HFFc6 (cell line): ENCODE measurements at regions not wholly inside any gene's neighbourhood (a gene's known extent, or its start where the extent isn't known, plus 50 kb on each side); places are given as distances from the start of the nearest gene placed in this dataset.

Experiments used
- DNase-seq: peaks from one replicate; pipeline ENCODE4 v3.0.0-alpha.2; 2018
- H3K27ac Mint-ChIP-seq: 2 replicates; pipeline ENCODE4 v1.8.0; 2020; ENCODE audit warnings: mild to moderate bottlenecking, mixed read lengths
- H3K27me3 Mint-ChIP-seq: 2 replicates; pipeline ENCODE4 v1.8.0; 2021; ENCODE audit warnings: mild to moderate bottlenecking, moderate library complexity, mixed read lengths; ENCODE audit not compliant: insufficient read depth
- H3K36me3 Mint-ChIP-seq: 2 replicates; pipeline ENCODE4 v1.8.0; 2021; ENCODE audit warnings: low read depth, mixed read lengths
- H3K4me1 Mint-ChIP-seq: 2 replicates; pipeline ENCODE4 v1.8.0; 2020; ENCODE audit warnings: low read depth, mixed read lengths
- H3K4me3 Mint-ChIP-seq: 2 replicates; pipeline ENCODE4 v1.8.0; 2020; ENCODE audit warnings: mild to moderate bottlenecking, moderate library complexity, mixed read lengths
- H3K9me3 Mint-ChIP-seq: 2 replicates; pipeline ENCODE4 v1.8.0; 2020; ENCODE audit warnings: mild to moderate bottlenecking, mixed read lengths
- TF ChIP-seq, protein P1 (sequence below): fragments of 200-600 bp; sonication (generic); IDR thresholded peaks from 2 replicates; pipeline ENCODE4 v1.5.0; 2021; ENCODE audit warnings: antibody characterized with exemption, mild to moderate bottlenecking

DNA sequence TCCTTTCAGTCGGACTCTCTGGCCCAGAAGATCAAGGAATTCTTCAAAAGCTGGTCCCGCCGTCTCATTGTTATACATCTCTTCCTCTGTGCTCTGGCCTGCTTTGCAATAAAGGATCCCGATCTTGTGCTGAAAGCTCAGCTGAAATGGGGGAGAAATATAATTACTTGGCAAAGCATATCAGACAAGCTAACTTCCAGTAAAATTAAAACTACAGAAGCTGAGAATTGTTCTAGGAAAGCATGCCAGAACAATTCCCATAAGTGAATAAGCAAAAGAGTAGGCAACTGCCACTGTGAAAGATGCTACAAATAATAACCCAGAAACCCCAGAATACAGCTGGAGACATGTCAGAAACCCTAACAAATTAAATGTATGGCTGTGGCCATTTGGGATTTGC, 146.1 kb downstream of the SIPA1L2 start:
- H3K27ac Mint-ChIP-seq = no peak overlapping the region
- no peak overlapping the region for H3K4me3 Mint-ChIP-seq
- H3K9me3 Mint-ChIP-seq = peaks cover 54% of the 10 kb centered on the region
- TF ChIP-seq, protein P1, sequence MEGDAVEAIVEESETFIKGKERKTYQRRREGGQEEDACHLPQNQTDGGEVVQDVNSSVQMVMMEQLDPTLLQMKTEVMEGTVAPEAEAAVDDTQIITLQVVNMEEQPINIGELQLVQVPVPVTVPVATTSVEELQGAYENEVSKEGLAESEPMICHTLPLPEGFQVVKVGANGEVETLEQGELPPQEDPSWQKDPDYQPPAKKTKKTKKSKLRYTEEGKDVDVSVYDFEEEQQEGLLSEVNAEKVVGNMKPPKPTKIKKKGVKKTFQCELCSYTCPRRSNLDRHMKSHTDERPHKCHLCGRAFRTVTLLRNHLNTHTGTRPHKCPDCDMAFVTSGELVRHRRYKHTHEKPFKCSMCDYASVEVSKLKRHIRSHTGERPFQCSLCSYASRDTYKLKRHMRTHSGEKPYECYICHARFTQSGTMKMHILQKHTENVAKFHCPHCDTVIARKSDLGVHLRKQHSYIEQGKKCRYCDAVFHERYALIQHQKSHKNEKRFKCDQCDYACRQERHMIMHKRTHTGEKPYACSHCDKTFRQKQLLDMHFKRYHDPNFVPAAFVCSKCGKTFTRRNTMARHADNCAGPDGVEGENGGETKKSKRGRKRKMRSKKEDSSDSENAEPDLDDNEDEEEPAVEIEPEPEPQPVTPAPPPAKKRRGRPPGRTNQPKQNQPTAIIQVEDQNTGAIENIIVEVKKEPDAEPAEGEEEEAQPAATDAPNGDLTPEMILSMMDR = no peak
- no peaks in the 10 kb centered on the region for H3K4me1 Mint-ChIP-seq
- H3K36me3 Mint-ChIP-seq = peaks cover 6% of the 10 kb centered on the region; the same call in 1 of the 2 replicates
- DNase-seq = no peak
- H3K27me3 Mint-ChIP-seq = no peaks in the 10 kb centered on the region

DNA sequence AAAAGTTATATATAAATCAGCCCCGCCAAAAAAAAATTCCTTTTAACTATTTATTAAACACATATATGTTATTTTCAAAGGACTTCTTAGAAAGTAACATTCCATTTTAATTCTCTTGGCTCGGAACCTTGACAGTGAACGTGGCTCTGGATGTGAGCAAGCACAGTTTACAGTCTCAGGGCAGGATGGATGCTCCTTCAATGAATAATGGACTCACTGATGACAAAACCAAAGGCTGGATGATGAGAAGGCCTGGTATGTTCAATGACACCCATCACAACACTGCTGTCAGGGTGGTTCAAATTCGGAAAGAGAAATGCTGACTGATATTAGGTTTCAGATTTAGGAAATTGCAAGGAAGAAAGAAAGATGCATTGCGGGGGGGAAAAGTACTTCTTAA, 148.8 kb downstream of the SIPA1L2 start:
- DNase-seq = no peak
- H3K4me3 Mint-ChIP-seq = no peak overlapping the region
- H3K27me3 Mint-ChIP-seq = no peaks in the 10 kb centered on the region; the same call in 1 of the 2 replicates
- peaks cover 6% of the 10 kb centered on the region; the same call in 1 of the 2 replicates for H3K36me3 Mint-ChIP-seq
- TF ChIP-seq, protein P1 = no peak
- no peak overlapping the region for H3K27ac Mint-ChIP-seq
- H3K4me1 Mint-ChIP-seq = no peaks in the 10 kb centered on the region
- peaks cover 59% of the 10 kb centered on the region for H3K9me3 Mint-ChIP-seq

DNA sequence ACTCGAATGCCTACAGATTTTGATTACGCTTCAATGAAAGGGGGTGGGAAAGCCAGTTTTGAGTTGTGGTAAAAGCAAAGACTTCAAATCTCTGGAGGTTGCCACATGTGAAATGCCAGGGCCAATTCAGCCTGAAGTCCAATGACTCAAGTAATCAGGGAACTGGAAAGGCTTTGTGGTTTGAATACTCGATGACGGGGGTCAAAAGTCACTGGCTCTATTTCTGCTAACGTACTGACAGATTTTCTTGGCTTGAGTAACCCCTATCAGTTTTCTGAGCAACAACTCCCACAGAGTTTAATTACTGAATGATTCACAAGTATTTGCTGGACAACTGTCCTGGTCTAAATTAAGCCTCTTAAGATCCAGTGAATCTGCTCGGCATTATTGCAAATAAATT, 152.2 kb downstream of the SIPA1L2 start:
- no peaks in the 10 kb centered on the region; the same call in 1 of the 2 replicates for H3K36me3 Mint-ChIP-seq
- no peak overlapping the region for H3K4me3 Mint-ChIP-seq
- H3K9me3 Mint-ChIP-seq = peaks cover 64% of the 10 kb centered on the region

DNA sequence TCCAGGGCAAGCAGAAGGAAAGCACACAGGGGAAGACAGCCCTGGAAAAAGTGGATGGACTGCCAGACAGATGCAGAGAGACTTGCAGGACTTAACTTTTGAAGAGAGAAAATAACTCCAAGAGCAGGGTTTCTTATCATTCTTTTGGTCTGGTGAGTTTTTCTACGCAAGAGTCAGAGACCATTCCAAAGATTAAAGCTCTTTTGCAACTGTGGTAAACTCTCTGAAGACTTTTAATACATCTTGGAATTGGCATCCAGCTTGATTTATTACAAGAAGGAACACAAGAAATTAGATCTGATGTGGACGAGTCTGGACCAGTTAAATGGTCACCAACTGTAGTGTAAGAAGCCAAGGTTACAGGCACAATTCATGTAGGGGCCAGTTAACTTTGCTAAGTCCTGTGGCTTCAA, 153.4 kb downstream of the SIPA1L2 start:
- Mint-ChIP-seq H3K4me3 (no peak overlapping the region), H3K9me3 (peaks cover 67% of the 10 kb centered on the region), H3K27ac (no peak overlapping the region), H3K36me3 (no peaks in the 10 kb centered on the region), H3K4me1 (no peaks in the 10 kb centered on the region), H3K27me3 (no peaks in the 10 kb centered on the region; the same call in 1 of the 2 replicates)
- DNase-seq = no peak
- TF ChIP-seq, protein P1 = no peak

More for the DNA sequence above, 152.2 kb downstream of the SIPA1L2 start:
- DNase-seq = peak; percentile 36
- Mint-ChIP-seq H3K4me1 (no peaks in the 10 kb centered on the region), H3K27me3 (no peaks in the 10 kb centered on the region; the same call in 1 of the 2 replicates), H3K27ac (no peak overlapping the region)
- TF ChIP-seq, protein P1 = no peak

DNA sequence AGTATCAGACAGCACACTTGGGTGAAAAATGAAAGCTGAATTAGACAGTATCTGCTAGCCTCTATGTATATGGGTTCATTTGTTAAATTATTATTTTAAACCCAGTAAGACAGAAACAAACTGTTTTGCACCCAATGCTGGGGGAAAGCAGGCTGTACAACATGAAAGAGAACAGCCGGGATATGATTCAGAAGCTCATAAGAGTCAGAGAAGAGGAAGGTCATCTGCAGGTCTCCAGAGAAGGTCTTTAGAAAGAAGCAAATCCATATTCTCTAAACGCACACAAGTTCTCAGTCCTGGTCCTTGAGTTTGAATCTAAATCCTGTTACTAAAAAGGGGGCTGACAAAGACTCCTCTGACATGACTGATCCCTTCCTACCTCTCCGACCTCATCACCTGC, 155.1 kb downstream of the SIPA1L2 start:
- no peak overlapping the region for H3K4me3 Mint-ChIP-seq
- H3K27ac Mint-ChIP-seq = no peak overlapping the region
- no peaks in the 10 kb centered on the region for H3K36me3 Mint-ChIP-seq
- H3K4me1 Mint-ChIP-seq = no peaks in the 10 kb centered on the region
- H3K9me3 Mint-ChIP-seq = peaks cover 68% of the 10 kb centered on the region
- TF ChIP-seq, protein P1 = no peak
- H3K27me3 Mint-ChIP-seq = no peaks in the 10 kb centered on the region; the same call in 1 of the 2 replicates
- no peak for DNase-seq

DNA sequence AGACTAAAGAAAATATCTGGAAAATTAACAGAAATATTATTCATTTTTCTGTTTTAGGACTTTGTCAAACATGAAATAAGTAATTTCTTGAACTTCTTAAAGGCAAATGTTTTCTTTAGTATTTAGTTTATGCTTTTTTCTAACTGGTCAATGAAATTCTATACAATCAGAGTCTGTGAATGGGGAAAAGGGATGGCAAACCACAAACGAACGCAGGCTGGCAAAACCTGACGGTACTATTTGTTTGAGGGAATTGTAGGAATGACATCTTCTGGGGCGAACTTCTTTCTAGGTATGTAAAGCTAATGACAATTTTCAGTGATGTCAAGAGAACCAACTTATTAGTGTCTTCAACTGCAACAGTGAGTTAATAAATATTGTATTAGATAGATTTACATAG, 156.0 kb downstream of the SIPA1L2 start:
- Mint-ChIP-seq H3K36me3 (no peaks in the 10 kb centered on the region), H3K27ac (no peak overlapping the region), H3K4me3 (no peak overlapping the region), H3K27me3 (no peaks in the 10 kb centered on the region; the same call in 1 of the 2 replicates), H3K9me3 (peaks cover 59% of the 10 kb centered on the region), H3K4me1 (no peaks in the 10 kb centered on the region)
- no peak for DNase-seq
- TF ChIP-seq, protein P1 = no peak
